ENCODE measurements at regions not wholly inside any gene's neighbourhood (a gene's known extent, or its start where the extent isn't known, plus 50 kb on each side); places are given as distances from the start of the nearest gene placed in this dataset.

- no peak for TF ChIP-seq CTCF (IDR thresholded peaks at IDR 0.05; ENCODE audit: insufficient read depth, low read depth, low read length, missing control alignments)
- H3K4me3 ChIP-seq (ENCODE audit: low read length): no peak overlapping the region
Observed at GRCh38 chr2:64840426-64840881, 148.7 kb upstream of the SLC1A4 start.

GRCh38 chr2:64841461-64841860, 147.7 kb upstream of the SLC1A4 start:
- no peak for TF ChIP-seq CTCF (IDR thresholded peaks at IDR 0.05; ENCODE audit: insufficient read depth, low read depth, low read length, missing control alignments)
- H3K4me3 ChIP-seq (ENCODE audit: low read length): no peak overlapping the region
- DNase-seq (ENCODE audit: low read depth): no peak

More at GRCh38 chr2:64840426-64840881, 148.7 kb upstream of the SLC1A4 start:
- DNase-seq (ENCODE audit: low read depth): no peak

- TF ChIP-seq CTCF (IDR thresholded peaks at IDR 0.05; ENCODE audit: insufficient read depth, low read depth, low read length, missing control alignments): no peak
- H3K4me3 ChIP-seq (ENCODE audit: low read length): no peak overlapping the region
- no peak for DNase-seq (ENCODE audit: low read depth)
Observed at GRCh38 chr2:64842030-64842429, 147.2 kb upstream of the SLC1A4 start.

GRCh38 chr2:64844087-64844486, 145.1 kb upstream of the SLC1A4 start:
- no peak for DNase-seq (ENCODE audit: low read depth)
- TF ChIP-seq CTCF (IDR thresholded peaks at IDR 0.05; ENCODE audit: insufficient read depth, low read depth, low read length, missing control alignments): no peak
- no peak overlapping the region for H3K4me3 ChIP-seq (ENCODE audit: low read length)

- DNase-seq (ENCODE audit: low read depth): no peak
- no peak overlapping the region for H3K4me3 ChIP-seq (ENCODE audit: low read length)
- no peak for TF ChIP-seq CTCF (IDR thresholded peaks at IDR 0.05; ENCODE audit: insufficient read depth, low read depth, low read length, missing control alignments)
Observed at GRCh38 chr2:64845273-64845905, 143.8 kb upstream of the SLC1A4 start.

- DNase-seq (ENCODE audit: low read depth): peak; percentile 71
- no peak overlapping the region for H3K4me3 ChIP-seq (ENCODE audit: low read length)
- TF ChIP-seq CTCF (IDR thresholded peaks at IDR 0.05; ENCODE audit: insufficient read depth, low read depth, low read length, missing control alignments): no peak
Observed at GRCh38 chr2:64846177-64846576, 143.0 kb upstream of the SLC1A4 start.

- no peak for DNase-seq (ENCODE audit: low read depth)
- no peak overlapping the region for H3K4me3 ChIP-seq (ENCODE audit: low read length)
- no peak for TF ChIP-seq CTCF (IDR thresholded peaks at IDR 0.05; ENCODE audit: insufficient read depth, low read depth, low read length, missing control alignments)
Observed at GRCh38 chr2:64847930-64848329, 141.3 kb upstream of the SLC1A4 start.
